RWPE2 (cell line): ENCODE measurements at regions not wholly inside any gene's neighbourhood (a gene's known extent, or its start where the extent isn't known, plus 50 kb on each side); places are given as distances from the start of the nearest gene placed in this dataset.

ENCODE experiments used
- ATAC-seq: fragments of 200-7000 bp; cut with Tn5 transposase; 3 replicates; pipeline ENCODE4 v1.9.1; 2021; ENCODE audit warnings: low read depth
- DNase-seq: peaks from one replicate; pipeline ENCODE4 v3.0.0-alpha.2; 2020; ENCODE audit warnings: low spot score
- H3K27ac ChIP-seq: fragments of 450-650 bp; 2 replicates; pipeline ENCODE4 v1.5.1; 2017; ENCODE audit warnings: mild to moderate bottlenecking; ENCODE audit not compliant: poor library complexity, severe bottlenecking
- H3K27me3 ChIP-seq: fragments of 250-450 bp; sonication (Bioruptor Pico); 2 replicates; pipeline ENCODE4 v1.5.1; 2021; ENCODE audit warnings: mild to moderate bottlenecking, moderate library complexity; ENCODE audit not compliant: insufficient read depth, poor library complexity, severe bottlenecking
- H3K36me3 ChIP-seq: fragments of 250-450 bp; sonication (Bioruptor Pico); 2 replicates; pipeline ENCODE4 v1.5.1; 2020; ENCODE audit warnings: low read depth, mild to moderate bottlenecking, moderate library complexity
- H3K4me1 ChIP-seq: fragments of 250-450 bp; sonication (Bioruptor Pico); 2 replicates; pipeline ENCODE4 v1.5.1; 2021; ENCODE audit warnings: mild to moderate bottlenecking, moderate library complexity; ENCODE audit not compliant: insufficient read depth, poor library complexity, severe bottlenecking
- H3K4me3 ChIP-seq: fragments of 250-450 bp; sonication (Bioruptor Pico); 2 replicates; pipeline ENCODE4 v1.5.1; 2021; ENCODE audit warnings: mild to moderate bottlenecking, moderate library complexity; ENCODE audit not compliant: severe bottlenecking
- H3K9me3 ChIP-seq: fragments of 250-450 bp; sonication (Bioruptor Pico); 2 replicates; pipeline ENCODE4 v1.5.1; 2021; ENCODE audit warnings: mild to moderate bottlenecking, moderate library complexity; ENCODE audit not compliant: severe bottlenecking
- TF ChIP-seq, protein P1 (sequence below): fragments of 450-650 bp; IDR thresholded peaks from one replicate; pipeline ENCODE4 v1.5.1; 2017; ENCODE audit warnings: mild to moderate bottlenecking, moderate library complexity; ENCODE audit not compliant: poor library complexity, severe bottlenecking

DNA sequence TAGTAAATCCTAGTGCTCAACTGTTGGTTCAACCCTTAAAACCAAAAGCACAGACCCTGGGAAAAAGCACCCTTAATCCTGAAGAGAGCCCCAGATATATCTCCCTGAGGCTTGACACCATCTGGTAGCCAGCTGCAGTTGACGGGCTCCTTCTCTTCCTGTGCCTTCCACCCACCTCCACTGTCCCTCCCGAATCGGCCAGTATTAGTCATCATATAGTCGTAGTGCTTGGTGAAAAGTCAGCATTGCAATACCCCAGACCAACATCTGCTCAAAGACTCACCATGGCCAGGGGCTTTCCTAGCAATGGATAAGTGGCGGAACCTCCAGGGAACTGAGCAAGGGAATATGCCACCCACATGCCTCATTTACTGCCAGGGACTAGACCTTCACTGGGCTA is 125.6 kb upstream of the CRBN start:
- Histone ChIP-seq H3K27ac (no peak overlapping the region), H3K36me3 (no peaks in the 10 kb centered on the region), H3K9me3 (no peaks in the 10 kb centered on the region), H3K4me1 (no peaks in the 10 kb centered on the region), H3K4me3 (no peak overlapping the region), H3K27me3 (no peaks in the 10 kb centered on the region)
- DNase-seq = no peak
- TF ChIP-seq, protein P1, sequence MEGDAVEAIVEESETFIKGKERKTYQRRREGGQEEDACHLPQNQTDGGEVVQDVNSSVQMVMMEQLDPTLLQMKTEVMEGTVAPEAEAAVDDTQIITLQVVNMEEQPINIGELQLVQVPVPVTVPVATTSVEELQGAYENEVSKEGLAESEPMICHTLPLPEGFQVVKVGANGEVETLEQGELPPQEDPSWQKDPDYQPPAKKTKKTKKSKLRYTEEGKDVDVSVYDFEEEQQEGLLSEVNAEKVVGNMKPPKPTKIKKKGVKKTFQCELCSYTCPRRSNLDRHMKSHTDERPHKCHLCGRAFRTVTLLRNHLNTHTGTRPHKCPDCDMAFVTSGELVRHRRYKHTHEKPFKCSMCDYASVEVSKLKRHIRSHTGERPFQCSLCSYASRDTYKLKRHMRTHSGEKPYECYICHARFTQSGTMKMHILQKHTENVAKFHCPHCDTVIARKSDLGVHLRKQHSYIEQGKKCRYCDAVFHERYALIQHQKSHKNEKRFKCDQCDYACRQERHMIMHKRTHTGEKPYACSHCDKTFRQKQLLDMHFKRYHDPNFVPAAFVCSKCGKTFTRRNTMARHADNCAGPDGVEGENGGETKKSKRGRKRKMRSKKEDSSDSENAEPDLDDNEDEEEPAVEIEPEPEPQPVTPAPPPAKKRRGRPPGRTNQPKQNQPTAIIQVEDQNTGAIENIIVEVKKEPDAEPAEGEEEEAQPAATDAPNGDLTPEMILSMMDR = no peak
- no peak for ATAC-seq

DNA sequence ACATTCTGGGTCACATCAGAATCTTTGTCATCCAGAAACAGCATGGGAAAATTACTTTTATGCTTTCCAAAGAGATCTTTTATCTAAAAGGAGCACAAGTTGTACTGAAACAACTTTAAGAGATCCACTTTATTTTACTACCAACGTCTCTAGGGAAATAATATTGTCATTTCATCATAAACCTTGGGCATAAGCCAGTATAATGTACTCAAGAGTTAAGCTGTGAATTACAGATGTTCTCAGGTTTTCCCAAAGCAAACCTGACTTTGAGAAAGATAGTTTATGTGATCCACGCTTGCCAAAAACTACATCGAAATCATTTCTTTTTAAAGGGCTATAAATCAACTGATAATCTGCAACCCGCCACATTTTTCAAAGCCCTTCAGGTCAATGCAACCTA is 124.1 kb upstream of the CRBN start:
- no peak overlapping the region for H3K27ac ChIP-seq
- H3K27me3 ChIP-seq = no peaks in the 10 kb centered on the region
- TF ChIP-seq, protein P1 = no peak
- no peaks in the 10 kb centered on the region for H3K9me3 ChIP-seq
- ATAC-seq (no peak), DNase-seq (no peak)
- H3K4me3 ChIP-seq = no peak overlapping the region
- no peaks in the 10 kb centered on the region for H3K4me1 ChIP-seq
- no peaks in the 10 kb centered on the region for H3K36me3 ChIP-seq

DNA sequence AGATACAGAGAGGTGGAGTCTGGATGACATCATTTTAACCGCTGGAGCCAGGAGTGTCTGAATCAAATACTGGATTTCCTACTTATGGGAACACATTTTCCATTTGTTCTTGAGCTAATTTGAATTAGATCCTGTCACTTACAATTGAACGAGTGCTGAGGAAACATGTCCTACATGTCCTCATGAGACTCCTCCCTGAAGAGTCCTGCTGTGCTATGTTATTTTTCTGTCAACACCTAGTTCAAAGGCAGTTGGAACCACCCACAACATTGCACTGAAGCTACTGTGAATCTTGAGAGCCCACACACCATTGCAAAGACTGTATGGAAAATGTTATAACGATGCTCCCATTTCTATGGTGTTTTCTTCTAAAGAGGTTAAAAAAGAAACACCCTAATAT is 123.5 kb upstream of the CRBN start:
- no peak for ATAC-seq
- no peak overlapping the region for H3K4me3 ChIP-seq
- DNase-seq = no peak

DNA sequence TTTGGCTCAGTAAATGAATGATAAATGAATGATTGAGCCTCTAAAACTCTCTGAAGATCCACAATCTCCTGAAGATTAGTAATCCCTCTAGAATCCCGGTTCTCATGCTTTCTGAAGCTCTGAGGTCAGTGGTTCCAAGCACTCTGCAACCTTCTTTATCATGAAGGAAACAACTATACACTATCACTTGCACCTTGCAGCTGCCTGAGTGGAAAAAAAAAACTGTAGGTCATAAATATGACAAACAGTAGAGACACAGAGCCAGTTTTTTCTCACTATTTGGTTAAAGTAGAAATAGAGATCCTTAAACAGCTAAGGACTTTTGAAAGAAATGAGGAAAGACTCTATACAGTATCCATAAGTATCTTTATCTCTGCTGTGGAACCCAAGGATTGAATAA is 122.0 kb upstream of the CRBN start:
- Histone ChIP-seq H3K9me3 (no peaks in the 10 kb centered on the region), H3K4me3 (no peak overlapping the region), H3K27me3 (no peaks in the 10 kb centered on the region), H3K27ac (no peak overlapping the region), H3K4me1 (no peaks in the 10 kb centered on the region), H3K36me3 (no peaks in the 10 kb centered on the region)
- TF ChIP-seq, protein P1 = no peak
- DNase-seq (no peak), ATAC-seq (no peak)

More for the DNA sequence above, 123.5 kb upstream of the CRBN start:
- TF ChIP-seq, protein P1 = no peak
- Histone ChIP-seq H3K4me1 (no peaks in the 10 kb centered on the region), H3K9me3 (no peaks in the 10 kb centered on the region), H3K36me3 (no peaks in the 10 kb centered on the region), H3K27me3 (no peaks in the 10 kb centered on the region), H3K27ac (no peak overlapping the region)

DNA sequence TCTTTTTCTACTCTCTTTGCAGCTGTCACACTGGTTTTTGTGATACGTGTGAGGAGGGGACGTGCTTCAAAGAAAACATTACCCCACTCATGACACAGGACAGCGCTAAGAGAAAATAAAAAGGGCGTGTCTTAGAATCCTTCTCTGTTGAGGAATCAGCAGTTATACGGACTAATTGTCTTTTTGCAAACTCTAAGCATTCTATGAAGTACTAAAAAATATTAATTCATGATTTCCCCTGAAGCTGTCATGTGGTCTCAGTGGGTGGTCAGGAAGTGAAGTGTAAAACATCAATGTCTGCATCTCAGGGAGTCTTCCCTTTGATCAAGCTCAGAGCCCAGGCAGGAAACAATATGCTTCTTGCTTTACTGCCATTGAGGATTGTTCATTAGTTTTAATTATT is 117.5 kb upstream of the CRBN start:
- H3K4me3 ChIP-seq = no peak overlapping the region
- ATAC-seq = no peak
- H3K4me1 ChIP-seq = no peaks in the 10 kb centered on the region
- H3K27ac ChIP-seq = no peak overlapping the region
- no peak for DNase-seq
- no peaks in the 10 kb centered on the region for H3K27me3 ChIP-seq
- TF ChIP-seq, protein P1 = no peak
- H3K36me3 ChIP-seq = no peaks in the 10 kb centered on the region
- no peaks in the 10 kb centered on the region for H3K9me3 ChIP-seq
